Mesenchymal stem cell (in vitro differentiated cells and primary cell): ENCODE measurements at regions not wholly inside any gene's neighbourhood (a gene's known extent, or its start where the extent isn't known, plus 50 kb on each side); places are given as distances from the start of the nearest gene placed in this dataset.

Experiments used
- DNase-seq: peaks from one replicate; pipeline ENCODE4 v3.0.0-alpha.2; 2013
- H2AFZ ChIP-seq: one replicate; pipeline ENCODE4 v1.6.1; 2013; ENCODE audit warnings: low read depth, mild to moderate bottlenecking, control low read depth, inconsistent platforms, low read length, moderate library complexity
- H2AK5ac ChIP-seq: 2 replicates; pipeline ENCODE4 v1.6.1; 2013; ENCODE audit warnings: low read length, moderate library complexity, mild to moderate bottlenecking, inconsistent platforms; ENCODE audit not compliant: severe bottlenecking
- H2BK120ac ChIP-seq: one replicate; pipeline ENCODE4 v1.6.1; 2013; ENCODE audit warnings: low read depth, mild to moderate bottlenecking, inconsistent platforms, low read length, moderate library complexity
- H2BK12ac ChIP-seq, 2 experiments: one replicate each; pipeline ENCODE4 v1.6.1; 2013; ENCODE audit warnings: inconsistent platforms in 2 of 2, low read length in 2 of 2, mild to moderate bottlenecking in 2 of 2, moderate library complexity in 2 of 2, control low read depth in 1 of 2
- H2BK15ac ChIP-seq: one replicate; pipeline ENCODE4 v1.6.1; 2013; ENCODE audit warnings: mild to moderate bottlenecking, low read depth, inconsistent platforms; ENCODE audit not compliant: poor library complexity, severe bottlenecking
- H2BK5ac ChIP-seq: 2 replicates; pipeline ENCODE4 v1.6.1; 2013; ENCODE audit warnings: low read depth, mild to moderate bottlenecking, low read length, control low read depth, inconsistent platforms; ENCODE audit not compliant: poor library complexity, severe bottlenecking
- H3K14ac ChIP-seq, 2 experiments: one replicate each; pipeline ENCODE4 v1.6.1; 2013; ENCODE audit warnings: inconsistent platforms in 2 of 2, low read length in 2 of 2, control low read depth in 1 of 2, mild to moderate bottlenecking in 1 of 2, moderate library complexity in 1 of 2
- H3K18ac ChIP-seq, 2 experiments: one replicate each; pipeline ENCODE4 v1.6.1; 2013; ENCODE audit warnings: inconsistent platforms in 2 of 2, low read length in 2 of 2, control low read depth in 1 of 2, low read depth in 1 of 2, mild to moderate bottlenecking in 1 of 2
- H3K23ac ChIP-seq, 2 experiments: one replicate each; pipeline ENCODE4 v1.6.1; 2013; ENCODE audit warnings: inconsistent platforms in 2 of 2, low read length in 2 of 2, mild to moderate bottlenecking in 2 of 2, moderate library complexity in 2 of 2, control low read depth in 1 of 2
- H3K27ac ChIP-seq: 2 replicates; pipeline ENCODE4 v1.5.1; 2013; ENCODE audit warnings: mild to moderate bottlenecking, moderate library complexity, low read length, control low read depth, inconsistent platforms; ENCODE audit not compliant: poor library complexity, severe bottlenecking
- H3K27me3 ChIP-seq, 2 experiments: 2 replicates each; pipeline versions ENCODE4 v1.6.1 to v1.7.0; 2013; ENCODE audit warnings: low read length in 2 of 2, mild to moderate bottlenecking in 2 of 2, moderate library complexity in 2 of 2, control low read depth in 1 of 2, inconsistent platforms in 1 of 2; ENCODE audit not compliant: control insufficient read depth in 1 of 2, insufficient read depth in 1 of 2
- H3K36me3 ChIP-seq, 2 experiments: 2 replicates each; pipeline versions ENCODE4 v1.6.1 to v1.7.0; 2013; ENCODE audit warnings: low read length in 2 of 2, control low read depth in 1 of 2, inconsistent platforms in 1 of 2, low read depth in 1 of 2, mild to moderate bottlenecking in 1 of 2; ENCODE audit not compliant: insufficient read depth in 2 of 2, control insufficient read depth in 1 of 2
- H3K4ac ChIP-seq, 2 experiments: one replicate each; pipeline ENCODE4 v1.6.1; 2013; ENCODE audit warnings: inconsistent platforms in 2 of 2, low read length in 2 of 2, mild to moderate bottlenecking in 2 of 2, moderate library complexity in 2 of 2, control low read depth in 1 of 2, low read depth in 1 of 2
- H3K4me1 ChIP-seq: 2 replicates; pipeline ENCODE4 v1.6.1; 2013; ENCODE audit warnings: low read depth, low read length, control low read depth; ENCODE audit not compliant: control insufficient read depth, insufficient read depth
- H3K4me2 ChIP-seq: 2 replicates; pipeline ENCODE4 v1.6.1; 2013; ENCODE audit warnings: low read length, mild to moderate bottlenecking, inconsistent platforms; ENCODE audit not compliant: poor library complexity, severe bottlenecking
- H3K4me3 ChIP-seq, 2 experiments: 2 replicates each; pipeline versions ENCODE4 v1.5.1 to v1.7.0; 2013; ENCODE audit warnings: low read length in 2 of 2, mild to moderate bottlenecking in 2 of 2, control low read depth in 1 of 2, low read depth in 1 of 2; ENCODE audit not compliant: insufficient read depth in 1 of 2
- H3K79me1 ChIP-seq: replicated peaks from 2 replicates; pipeline ENCODE4 v1.6.1; 2013; ENCODE audit warnings: mild to moderate bottlenecking, control low read depth, low read length, inconsistent platforms; ENCODE audit not compliant: poor library complexity, severe bottlenecking
- H3K9ac ChIP-seq: 2 replicates; pipeline ENCODE4 v1.7.0; 2013; ENCODE audit warnings: mild to moderate bottlenecking, low read length, moderate library complexity
- H3K9me3 ChIP-seq: 2 replicates; pipeline ENCODE4 v1.7.0; 2013; ENCODE audit warnings: mild to moderate bottlenecking, low read length; ENCODE audit not compliant: control insufficient read depth
- H4K8ac ChIP-seq: one replicate; pipeline ENCODE4 v1.6.1; 2013; ENCODE audit warnings: inconsistent platforms, mild to moderate bottlenecking, low read length, moderate library complexity
- H4K91ac ChIP-seq: one replicate; pipeline ENCODE4 v1.6.1; 2013; ENCODE audit warnings: mild to moderate bottlenecking, low read length, inconsistent platforms
- WGBS: methylation state at CpG from one replicate; pipeline ENCODE4 v1.1.7; 2013; ENCODE audit warnings: mixed read lengths; 5-methylcytosine and 5-hydroxymethylcytosine counted together

GRCh38 chr18:27863780-27864430 lies 313.0 kb downstream of the CDH2 start:
- H3K9ac ChIP-seq = no peak overlapping the region
- H3K36me3 ChIP-seq = no peaks in the 10 kb centered on the region
- H3K14ac ChIP-seq = no peak overlapping the region
- no peak overlapping the region for H3K23ac ChIP-seq
- no peak for DNase-seq
- H2AFZ ChIP-seq = no peak overlapping the region
- no peaks in the 10 kb centered on the region for H3K27me3 ChIP-seq
- H3K18ac ChIP-seq = no peak overlapping the region
- no peak overlapping the region for H3K4me3 ChIP-seq
- no peaks in the 10 kb centered on the region for H3K9me3 ChIP-seq
- no peak overlapping the region for H3K4ac ChIP-seq
- H2BK12ac ChIP-seq = no peak overlapping the region
- peak overlapping the region; percentile 48 for H2BK15ac ChIP-seq
- no peak overlapping the region for H4K8ac ChIP-seq
- peaks cover 3% of the 10 kb centered on the region for H3K4me1 ChIP-seq
- H2AK5ac ChIP-seq = no peak overlapping the region
- H4K91ac ChIP-seq = no peak overlapping the region
- H3K4me2 ChIP-seq = no peak overlapping the region
- H3K79me1 ChIP-seq = no peaks in the 10 kb centered on the region
- no peak overlapping the region for H3K27ac ChIP-seq
- WGBS = 100% methylated on average over 1 of the region's 4 CpGs
- H2BK120ac ChIP-seq = no peak overlapping the region
- H2BK5ac ChIP-seq = no peak overlapping the region

- Histone ChIP-seq H3K18ac (no peak overlapping the region), H2BK15ac (no peak overlapping the region), H3K79me1 (no peaks in the 10 kb centered on the region), H4K8ac (no peak overlapping the region), H2AFZ (no peak overlapping the region), H2AK5ac (no peak overlapping the region), H3K36me3 (no peaks in the 10 kb centered on the region), H2BK5ac (no peak overlapping the region), H3K9ac (no peak overlapping the region), H3K9me3 (no peaks in the 10 kb centered on the region), H3K23ac (no peak overlapping the region), H3K4me1 (peaks cover 3% of the 10 kb centered on the region), H3K27ac (no peak overlapping the region), H3K14ac (no peak overlapping the region), H3K27me3 (no peaks in the 10 kb centered on the region), H3K4me3 (no peak overlapping the region), H4K91ac (no peak overlapping the region), H2BK12ac (no peak overlapping the region), H3K4ac (no peak overlapping the region), H3K4me2 (no peak overlapping the region), H2BK120ac (no peak overlapping the region)
- peak; percentile 3 for DNase-seq
- WGBS = 32% methylated on average over 6 of the region's 7 CpGs
These were observed 314.8 kb downstream of the CDH2 start for GRCh38 chr18:27862041-27862682.

GRCh38 chr18:27861539-27861938 lies 315.4 kb downstream of the CDH2 start:
- Histone ChIP-seq H3K9ac (no peak overlapping the region), H3K4ac (no peak overlapping the region), H2AFZ (no peak overlapping the region), H2BK120ac (no peak overlapping the region), H4K8ac (peak overlapping the region; percentile 55), H3K4me3 (no peak overlapping the region), H3K23ac (no peak overlapping the region), H2BK15ac (no peak overlapping the region), H3K27ac (no peak overlapping the region), H4K91ac (no peak overlapping the region), H2BK5ac (no peak overlapping the region), H3K79me1 (no peaks in the 10 kb centered on the region), H2AK5ac (no peak overlapping the region), H3K4me1 (peaks cover 3% of the 10 kb centered on the region), H3K36me3 (no peaks in the 10 kb centered on the region), H3K4me2 (no peak overlapping the region), H3K27me3 (no peaks in the 10 kb centered on the region), H3K18ac (no peak overlapping the region), H3K9me3 (no peaks in the 10 kb centered on the region), H2BK12ac (no peak overlapping the region), H3K14ac (no peak overlapping the region)
- no peak for DNase-seq
- 93% methylated on average over 8 of the region's 9 CpGs for WGBS

- peaks cover 3% of the 10 kb centered on the region for H3K4me1 ChIP-seq
- H4K91ac ChIP-seq = no peak overlapping the region
- H3K9me3 ChIP-seq = no peaks in the 10 kb centered on the region
- peak overlapping the region; percentile 81 for H4K8ac ChIP-seq
- H3K27me3 ChIP-seq = no peaks in the 10 kb centered on the region
- H2AK5ac ChIP-seq = no peak overlapping the region
- H3K4me2 ChIP-seq = no peak overlapping the region
- H2BK120ac ChIP-seq = no peak overlapping the region
- H3K23ac ChIP-seq = no peak overlapping the region
- H3K36me3 ChIP-seq = no peaks in the 10 kb centered on the region
- no peak overlapping the region for H3K4me3 ChIP-seq
- 49% methylated on average over 4 of the region's 4 CpGs for WGBS
- H2BK5ac ChIP-seq = no peak overlapping the region
- H3K14ac ChIP-seq = peak overlapping the region in 1 of 2 experiments; percentile 68
- peak overlapping the region in 1 of 2 experiments; percentile 65 for H3K18ac ChIP-seq
- no peaks in the 10 kb centered on the region for H3K79me1 ChIP-seq
- H3K4ac ChIP-seq = no peak overlapping the region
- H3K9ac ChIP-seq = no peak overlapping the region
- no peak overlapping the region for H2AFZ ChIP-seq
- peak overlapping the region; percentile 60 for H3K27ac ChIP-seq
- H2BK12ac ChIP-seq = no peak overlapping the region
- no peak overlapping the region for H2BK15ac ChIP-seq
- peak; percentile 47 for DNase-seq
These were observed 316.2 kb downstream of the CDH2 start for GRCh38 chr18:27860701-27861107.
